HG03565 (cell line): ENCODE measurements at regions not wholly inside any gene's neighbourhood (a gene's known extent, or its start where the extent isn't known, plus 50 kb on each side); places are given as distances from the start of the nearest gene placed in this dataset.

ENCODE experiments used
- ATAC-seq: cut with Tn5 transposase; IDR thresholded peaks from one replicate; pipeline ENCODE4 v1.9.1; 2021; ENCODE audit warnings: mild to moderate bottlenecking, moderate library complexity; ENCODE audit not compliant: unreplicated experiment

DNA sequence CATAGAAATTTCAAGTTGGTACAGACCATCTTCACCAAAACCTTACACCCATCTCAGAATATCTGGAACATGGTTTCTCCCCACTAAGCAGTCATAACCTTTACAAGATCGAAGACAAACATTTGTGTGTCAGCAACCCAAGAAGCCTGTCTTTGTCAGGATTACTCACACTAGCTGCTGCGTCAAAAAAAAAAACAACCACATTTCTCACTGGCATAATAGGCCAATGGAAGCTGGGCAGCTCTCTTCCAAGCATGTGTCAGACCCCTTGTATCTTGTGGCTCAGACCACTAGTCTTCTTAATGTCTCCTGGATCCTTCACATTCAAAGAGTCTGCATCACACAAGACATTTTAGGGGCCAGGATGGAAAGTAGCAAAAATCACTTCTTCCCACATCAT, 266.9 kb upstream of the IGF1R start:
- no peak for ATAC-seq

DNA sequence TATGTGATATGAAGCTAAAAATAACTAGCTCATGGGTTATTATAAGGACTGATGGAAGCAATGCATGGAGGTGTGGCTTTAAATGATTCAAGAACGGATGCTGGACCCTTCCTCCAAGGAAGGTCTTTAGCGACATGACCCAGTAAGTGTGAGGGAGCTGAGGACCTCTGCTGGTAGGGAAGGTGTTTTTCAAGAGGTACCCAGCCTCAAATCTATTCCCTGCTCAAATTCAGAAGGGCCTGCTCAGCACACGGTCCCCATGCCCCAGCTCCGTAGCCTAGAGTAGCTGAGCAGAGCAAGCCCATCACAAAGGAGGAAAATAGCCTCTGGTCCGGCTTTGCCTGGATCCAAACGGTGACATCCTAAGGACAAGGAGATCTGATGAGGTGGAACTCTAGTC, 266.2 kb upstream of the IGF1R start:
- no peak for ATAC-seq

DNA sequence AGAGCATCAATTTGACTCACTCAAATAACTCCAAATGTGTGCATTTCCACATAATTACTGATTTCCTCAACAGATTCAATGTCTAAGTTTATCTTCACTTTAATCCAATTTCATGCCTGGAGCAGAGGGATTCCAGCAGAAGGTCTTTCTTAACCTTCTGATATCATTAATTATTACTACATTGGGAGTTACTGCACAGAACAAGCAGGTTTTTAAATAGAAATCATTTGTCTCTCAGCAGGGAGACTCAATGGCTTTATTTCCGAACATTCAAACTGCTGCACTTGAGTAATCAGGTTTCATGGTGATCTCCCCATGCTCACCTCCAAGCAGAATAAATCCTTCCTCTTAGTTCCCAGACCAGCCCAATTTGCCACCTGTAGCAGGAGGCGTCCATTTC, 264.8 kb upstream of the IGF1R start:
- ATAC-seq, result no peak

DNA sequence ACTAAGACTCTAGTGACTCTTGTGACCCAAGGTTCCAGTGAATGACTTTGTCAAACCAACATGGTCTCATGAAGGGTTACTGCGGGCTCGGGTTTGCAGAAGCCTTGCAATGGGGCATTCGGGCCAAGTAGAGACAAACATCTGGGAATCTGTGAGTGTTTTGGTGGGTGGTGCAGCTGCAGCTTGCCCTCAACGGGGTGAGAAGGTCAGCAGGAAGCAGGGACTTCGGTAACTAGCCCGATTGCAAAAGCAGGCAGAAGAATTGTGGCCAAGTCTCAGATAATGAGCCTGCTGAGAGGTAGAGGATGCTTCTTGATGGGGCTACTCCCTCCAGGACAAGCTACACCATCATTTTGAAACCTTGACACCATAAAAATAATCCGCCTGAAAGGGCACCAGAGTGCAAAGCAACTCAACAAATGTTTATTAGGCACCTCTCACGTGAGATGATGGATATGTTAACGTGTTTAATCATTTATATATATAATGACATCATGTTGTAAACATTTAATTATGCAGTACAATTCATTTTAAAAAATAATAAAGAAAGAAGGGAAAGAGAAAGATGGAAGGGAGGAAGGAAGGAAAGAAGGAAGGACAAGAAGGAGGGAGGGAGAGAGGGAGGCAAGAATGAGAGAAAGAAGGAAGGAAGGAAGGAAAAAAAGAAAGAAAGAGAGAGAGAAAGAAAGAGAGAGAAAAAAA, 263.9 kb upstream of the IGF1R start:
- ATAC-seq, result no peak

DNA sequence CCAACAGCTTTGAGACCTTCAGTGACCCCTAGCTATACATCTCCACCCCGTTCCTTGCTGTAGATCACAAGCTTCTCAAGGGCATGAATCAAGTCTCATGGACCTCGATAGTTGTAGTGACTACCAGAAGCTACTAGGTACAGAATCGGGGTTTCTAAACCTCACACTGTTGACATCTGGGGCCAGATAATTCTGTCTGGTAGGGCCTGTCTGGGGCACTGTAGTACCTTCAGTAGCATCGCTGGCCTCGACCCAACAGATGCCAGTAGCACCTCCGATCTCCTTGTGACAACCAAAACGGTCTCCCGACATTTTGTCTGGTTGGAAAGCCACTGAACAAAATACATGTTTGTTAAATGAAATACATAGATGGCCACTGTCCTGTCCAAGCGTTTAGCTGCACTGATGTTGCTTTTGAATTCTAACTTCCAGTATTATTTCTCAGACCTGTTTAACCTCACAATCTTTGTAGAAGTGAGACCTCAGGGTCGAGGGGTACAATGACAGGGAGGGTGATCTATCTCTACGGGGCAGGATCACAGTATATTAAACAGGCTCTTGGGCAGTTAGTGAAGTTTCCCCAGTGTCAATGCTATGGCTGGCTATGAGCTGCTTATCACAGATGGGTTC, 262.5 kb upstream of the IGF1R start:
- no peak for ATAC-seq

DNA sequence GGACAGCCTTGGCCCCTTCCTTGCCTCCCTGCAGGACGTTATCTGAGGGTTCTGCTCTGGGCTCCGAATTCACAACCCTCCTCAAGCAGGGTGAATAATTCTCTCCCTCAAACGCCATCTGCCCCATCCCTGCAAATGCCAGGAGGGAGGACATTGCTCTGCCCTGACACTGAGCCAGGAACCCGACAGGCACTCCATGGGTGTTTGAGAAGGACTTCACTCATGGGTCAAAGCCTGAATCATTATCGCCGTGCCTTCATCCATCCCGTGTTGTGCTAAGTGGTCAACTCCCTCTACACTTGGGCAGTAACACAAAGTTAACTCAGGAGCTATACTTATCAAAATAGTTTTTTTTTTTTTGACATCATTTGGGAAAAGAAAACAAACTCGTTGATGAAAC, 261.8 kb upstream of the IGF1R start:
- ATAC-seq, result no peak

DNA sequence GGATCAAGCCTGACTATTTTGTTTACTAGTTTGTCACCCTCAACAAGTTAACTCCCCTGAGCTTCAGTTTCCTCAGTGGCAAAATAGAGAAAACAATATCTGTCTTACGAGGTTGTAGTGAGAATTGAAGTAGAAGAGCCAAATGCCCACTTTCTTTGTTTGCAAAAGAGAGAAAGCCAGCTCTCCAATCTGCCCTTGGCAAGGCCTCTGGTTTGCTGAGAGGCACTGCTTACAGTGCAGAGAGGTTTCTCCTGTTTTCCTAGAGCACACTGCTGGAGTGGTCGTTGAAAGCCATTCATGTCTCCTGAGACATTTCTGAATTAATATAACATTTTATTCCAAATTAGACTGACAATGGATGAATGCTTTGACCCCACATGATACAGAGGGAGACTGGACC, 260.5 kb upstream of the IGF1R start:
- no peak for ATAC-seq

DNA sequence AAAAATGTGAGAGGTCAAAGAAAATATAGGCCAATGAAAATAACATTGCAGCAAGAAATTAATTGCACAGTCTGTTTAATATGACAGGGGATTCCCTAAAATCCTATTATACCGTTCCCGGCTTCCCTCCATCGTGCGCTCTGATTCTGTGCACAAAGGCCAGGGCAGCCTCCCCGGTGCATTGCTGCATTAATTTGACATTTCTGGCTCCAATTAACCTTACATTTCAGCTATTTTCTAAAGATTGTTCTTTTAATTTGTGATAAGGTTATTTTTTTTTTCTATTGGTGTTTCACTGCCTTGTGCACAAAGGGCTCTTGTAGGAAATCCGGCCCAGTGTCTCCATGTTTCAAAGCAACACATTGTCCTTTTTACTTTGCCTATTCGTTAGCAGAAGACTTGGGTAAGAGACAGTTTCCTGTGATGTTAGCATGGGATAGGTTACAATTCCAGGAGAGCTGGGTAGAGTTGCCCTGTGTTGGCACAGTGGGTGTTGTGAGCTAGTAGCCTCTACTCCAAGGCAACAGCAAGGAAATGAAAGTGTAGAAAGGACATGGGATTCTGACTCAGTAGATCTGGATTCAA, 257.3 kb upstream of the IGF1R start:
- no peak for ATAC-seq

DNA sequence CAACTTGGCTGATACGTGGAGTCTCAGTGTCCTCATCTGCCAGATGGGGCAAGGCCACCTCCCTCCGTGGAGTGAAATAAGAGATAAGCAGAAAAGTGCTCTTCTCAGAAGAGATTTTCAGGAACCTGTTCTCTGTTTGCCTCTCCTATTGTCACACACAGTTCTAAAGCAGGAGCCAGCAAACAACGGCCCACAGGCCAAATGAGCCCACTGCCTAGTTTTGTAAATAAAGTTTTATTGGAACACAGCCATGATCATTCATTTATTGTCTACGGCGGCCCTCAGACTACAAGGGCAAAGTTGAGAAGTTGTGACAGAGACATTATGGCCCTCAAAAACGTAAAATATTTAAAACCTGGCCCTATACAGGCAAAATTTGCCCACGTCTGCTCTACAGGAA, 256.8 kb upstream of the IGF1R start:
- no peak for ATAC-seq

DNA sequence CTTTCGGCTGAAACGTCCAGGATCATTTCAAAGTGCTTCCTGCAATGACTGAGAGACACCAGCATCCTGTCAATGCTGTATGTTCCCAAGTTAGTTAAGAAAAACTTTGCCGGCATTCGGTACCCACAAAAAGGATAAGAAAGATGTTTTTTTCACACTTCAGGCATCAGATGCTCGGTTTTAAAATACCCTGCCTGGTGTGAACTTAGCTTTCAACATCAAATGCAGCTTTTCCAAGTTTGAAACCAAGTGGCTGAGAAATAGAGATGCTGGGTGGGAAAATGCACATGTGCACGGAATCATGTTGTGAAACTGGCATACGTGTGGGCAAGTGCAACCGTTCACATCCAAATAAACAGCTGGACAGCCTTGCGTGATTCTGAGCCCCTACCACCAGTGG, 254.9 kb upstream of the IGF1R start:
- no peak for ATAC-seq

DNA sequence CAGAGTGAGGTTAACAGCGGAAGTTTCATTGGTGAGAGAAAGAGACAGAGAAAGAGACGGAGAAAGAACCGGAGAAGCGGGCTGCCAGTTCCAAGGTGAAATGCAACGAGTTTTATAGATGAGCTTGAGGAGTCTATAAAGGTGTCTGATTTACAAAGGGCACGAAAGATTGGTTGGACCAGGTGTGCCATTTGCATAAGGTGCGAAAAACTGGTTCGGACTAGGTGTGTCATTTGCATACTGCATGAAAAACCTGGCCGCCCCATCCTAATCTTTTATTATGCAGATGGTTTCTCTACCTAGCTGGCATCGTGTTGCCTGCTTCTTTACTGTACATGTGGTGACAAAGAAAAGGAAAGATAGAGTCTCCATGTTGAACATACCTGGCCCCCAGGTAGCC, 253.8 kb upstream of the IGF1R start:
- no peak for ATAC-seq

DNA sequence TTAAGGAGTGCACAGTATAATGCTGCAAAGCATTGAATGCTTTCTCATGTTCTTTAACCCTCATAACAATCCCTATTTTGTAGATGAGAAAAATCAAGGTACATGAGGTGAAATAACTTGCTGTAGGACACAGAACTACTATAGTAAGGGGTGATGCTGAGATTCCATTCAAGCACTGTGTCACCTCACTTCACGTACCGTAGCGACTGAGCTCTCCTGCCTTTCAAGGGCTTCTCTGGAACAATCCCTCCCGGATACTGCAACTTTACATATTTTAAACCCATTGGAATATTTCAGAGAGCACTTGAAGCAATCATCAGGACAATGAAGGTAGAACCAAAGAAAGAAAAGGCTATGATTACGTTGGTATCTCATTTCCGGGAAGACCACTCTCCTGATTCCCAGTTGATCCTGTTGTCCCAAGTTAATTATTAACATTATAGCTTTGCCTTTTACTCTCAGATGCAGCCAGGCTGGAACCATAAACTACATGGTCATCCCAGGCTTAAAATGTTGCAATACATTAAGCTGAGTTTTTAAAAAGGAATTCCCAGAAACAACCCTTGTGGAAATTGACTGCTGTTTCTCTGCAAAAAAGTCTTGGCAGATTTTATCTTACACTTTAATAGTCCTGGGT, 252.2 kb upstream of the IGF1R start:
- ATAC-seq, result no peak

DNA sequence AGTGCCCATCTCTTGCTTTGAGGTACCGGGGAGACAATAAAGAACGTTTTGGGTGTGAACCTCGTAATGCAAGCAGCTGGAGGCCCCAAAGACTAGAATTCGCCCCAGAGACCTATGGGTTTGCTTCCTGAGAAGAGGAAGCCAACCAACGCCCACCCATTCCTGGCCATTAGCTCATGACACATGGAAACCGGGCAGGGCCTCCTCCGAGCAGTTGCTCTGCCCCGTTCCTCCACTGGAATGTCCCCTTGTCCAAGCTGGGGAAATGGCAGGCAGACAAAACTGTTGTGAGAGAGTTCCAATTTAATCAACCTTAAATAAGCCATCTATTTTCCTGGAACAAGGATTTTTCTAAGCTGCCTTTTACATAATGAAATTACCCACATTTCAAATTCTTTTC, 250.9 kb upstream of the IGF1R start:
- ATAC-seq, result no peak

DNA sequence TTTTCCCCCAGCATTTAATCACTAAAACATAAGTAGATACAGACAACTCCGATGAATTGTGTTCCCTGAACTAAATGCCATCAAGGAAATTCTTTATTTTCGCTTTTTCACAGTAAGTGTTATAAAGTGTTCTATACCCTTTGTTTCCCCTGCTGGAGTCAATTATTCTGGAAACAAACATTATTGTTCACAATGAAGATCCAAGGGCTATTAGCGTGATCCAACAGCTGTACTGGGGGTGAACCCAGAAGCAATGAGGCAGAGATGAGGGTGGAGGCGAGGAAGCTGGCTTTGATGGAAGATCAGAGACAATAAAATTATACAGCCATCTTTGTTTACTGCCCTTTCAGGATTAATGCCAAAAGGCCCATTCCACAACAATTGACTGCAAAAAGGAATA, 250.3 kb upstream of the IGF1R start:
- ATAC-seq, result no peak

DNA sequence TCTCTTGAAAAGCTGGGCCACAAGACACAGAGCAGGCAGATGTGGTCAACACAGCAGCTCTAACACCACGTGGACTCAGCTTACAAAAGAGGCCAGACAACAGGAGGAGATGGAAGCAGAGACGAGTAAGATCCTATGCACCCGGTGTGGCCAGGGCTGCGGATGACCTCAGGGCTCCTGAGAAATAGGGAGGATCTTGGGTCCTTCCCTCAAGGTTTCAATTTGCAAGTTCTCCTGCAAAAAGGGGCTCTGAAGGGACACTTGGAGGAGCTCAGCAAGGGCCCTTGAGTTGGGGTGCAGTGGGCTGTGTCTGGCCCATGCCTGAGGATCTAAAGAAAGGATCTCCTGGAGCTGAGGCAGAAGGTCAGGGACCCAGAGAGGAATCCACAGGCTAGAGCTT, 249.5 kb upstream of the IGF1R start:
- no peak for ATAC-seq

DNA sequence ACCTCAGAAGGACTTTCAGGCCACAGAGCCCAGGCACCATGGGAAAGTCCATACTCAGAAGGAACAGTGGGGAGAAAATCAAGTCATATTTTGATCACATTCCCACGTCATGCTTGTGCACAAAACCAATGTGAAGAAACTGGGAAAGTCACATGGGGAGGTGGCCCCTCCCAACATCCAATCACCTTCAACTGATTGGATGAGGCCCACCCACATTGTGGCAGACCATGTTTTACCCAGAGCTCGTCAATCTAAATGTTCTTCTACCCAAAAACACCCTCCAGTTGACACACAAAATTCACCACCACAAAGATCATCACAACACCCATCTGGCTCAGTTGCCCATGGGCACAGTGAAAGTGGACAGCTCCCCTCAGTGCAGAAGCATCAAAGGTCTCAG, 248.2 kb upstream of the IGF1R start:
- ATAC-seq, result no peak

DNA sequence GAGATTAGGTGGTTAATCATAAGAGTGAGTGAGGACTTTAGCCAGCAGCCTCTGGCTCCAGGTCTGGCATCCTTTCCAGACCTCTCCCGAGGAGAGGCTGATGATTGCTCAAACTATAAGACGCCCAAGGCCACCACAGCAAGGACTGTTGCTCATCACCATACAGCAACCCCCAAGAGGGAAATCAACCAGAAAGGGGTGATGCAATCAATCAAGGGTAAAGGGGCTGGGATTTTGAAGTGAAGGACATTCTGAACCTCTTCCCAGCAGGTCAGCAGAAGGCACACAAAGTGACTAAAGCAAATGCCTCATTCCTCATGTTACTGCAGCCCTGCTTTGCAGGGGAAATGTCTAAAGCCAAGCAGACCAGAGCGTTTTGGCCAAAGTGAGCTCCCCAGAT, 247.3 kb upstream of the IGF1R start:
- ATAC-seq, result no peak

DNA sequence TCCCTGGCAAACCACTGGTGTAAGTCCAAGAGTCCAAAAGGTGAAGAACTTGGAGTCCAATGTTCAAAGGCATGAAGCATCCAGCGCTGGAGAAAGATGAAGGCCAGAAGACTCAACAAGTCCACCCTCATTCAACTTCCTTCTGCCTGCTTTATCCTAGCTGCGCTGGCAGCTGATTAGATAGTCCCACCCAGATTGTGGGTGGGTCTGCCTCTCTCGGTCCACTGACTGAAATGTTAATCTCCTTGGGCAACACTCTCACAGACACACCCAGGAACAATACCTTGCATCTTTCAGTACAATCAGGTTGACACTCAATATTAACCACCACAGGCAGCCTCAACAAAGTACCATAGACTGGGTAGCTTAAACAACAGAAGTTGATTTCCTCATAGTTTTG, 245.9 kb upstream of the IGF1R start:
- ATAC-seq, result no peak

DNA sequence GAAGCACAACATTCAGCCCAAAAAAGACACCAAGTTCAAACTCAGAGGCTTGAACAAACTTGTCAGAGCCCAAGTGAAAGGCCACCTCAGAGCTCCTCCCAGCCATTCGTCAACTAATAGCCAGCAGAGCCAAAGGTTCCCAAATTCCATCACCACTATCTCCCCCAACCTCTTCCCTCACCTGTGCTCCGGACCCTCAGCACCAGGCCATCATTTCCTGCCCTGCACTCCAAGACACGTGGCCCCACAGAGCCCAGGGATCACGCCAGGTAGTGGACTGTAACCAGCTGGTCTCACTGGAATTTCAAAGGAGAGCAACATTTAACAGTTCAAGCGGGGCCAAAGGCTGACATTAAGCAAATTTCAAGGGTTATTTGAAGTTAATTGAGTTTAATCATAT, 245.2 kb upstream of the IGF1R start:
- ATAC-seq, result no peak

DNA sequence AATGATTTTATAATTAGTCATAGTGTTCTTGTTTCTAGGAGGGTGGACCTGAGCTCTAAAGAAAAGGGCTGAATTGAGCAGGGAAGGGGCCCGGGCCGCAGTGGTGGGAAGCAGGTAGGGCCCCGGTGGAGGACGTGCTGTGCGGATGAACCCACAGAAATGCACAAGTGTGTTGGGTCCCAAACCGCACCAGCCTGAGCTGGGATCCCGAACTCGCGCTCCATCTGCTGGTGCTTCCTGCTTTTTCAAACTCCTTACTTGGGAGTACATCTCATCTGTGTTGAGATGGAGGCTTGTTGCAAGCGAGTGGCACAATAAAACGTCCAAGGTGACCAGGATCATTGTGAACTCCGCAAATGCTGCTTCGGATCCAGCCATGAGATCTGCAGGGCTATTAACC, 244.8 kb upstream of the IGF1R start:
- ATAC-seq, result no peak

DNA sequence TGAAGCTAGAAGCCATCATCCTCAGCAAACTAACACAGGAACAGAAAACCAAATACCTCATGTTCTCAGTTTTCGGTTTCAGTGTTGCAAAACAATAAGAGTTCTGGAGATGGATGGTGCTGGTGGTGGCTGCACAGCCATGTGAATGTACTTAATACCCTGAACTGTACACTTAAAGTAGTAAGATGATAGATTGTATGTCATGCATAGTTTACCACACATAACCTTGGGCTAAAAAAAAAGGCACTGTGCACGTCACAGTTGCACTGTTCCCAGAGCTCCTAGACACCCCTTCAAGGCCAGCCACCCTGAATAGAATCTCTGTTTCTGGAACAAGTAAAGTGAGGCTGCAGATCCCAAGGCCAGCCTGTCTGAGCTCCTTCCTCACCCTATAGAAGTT, 243.3 kb upstream of the IGF1R start:
- no peak for ATAC-seq

DNA sequence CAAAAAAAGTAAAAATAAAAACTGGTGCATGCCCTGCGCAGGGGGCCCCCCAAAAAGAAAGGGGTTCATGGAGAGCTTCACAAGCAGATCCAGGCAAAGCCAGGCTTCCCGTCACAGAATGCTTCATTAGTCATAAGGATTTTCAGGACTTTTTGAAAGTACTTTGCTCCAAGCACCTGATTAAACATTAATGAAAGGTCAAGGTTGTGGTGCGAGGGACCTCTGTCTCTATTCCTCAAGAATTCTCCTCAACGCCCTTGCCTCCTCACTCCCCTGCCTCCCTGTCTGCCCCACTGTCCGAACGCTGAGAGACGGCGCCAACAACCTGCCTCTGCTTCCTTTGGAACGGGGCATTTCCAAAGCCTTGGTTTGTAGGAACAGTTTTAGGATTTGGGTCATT, 240.1 kb upstream of the IGF1R start:
- no peak for ATAC-seq
